ENCODE measurements at regions not wholly inside any gene's neighbourhood (a gene's known extent, or its start where the extent isn't known, plus 50 kb on each side); places are given as distances from the start of the nearest gene placed in this dataset.

GRCh38 chr7:106537119-106537518 is 123.8 kb downstream of the CCDC71L start:
- TF ChIP-seq CTCF (IDR thresholded peaks at IDR 0.05 in 2 of 3, conservative IDR thresholded peaks at IDR 0.05 in 1 of 3; ENCODE audit: borderline replicate concordance in 1 of 3, insufficient read depth in 1 of 3, low read depth in 2 of 3, low read length in 2 of 3) (no peak), FOSL1 (IDR thresholded peaks at IDR 0.05; ENCODE audit: low read depth) (no peak), POLR2A (IDR thresholded peaks at IDR 0.05; ENCODE audit: borderline replicate concordance, extremely low read depth, insufficient read depth, insufficient read length) (no peak), REST (IDR thresholded peaks at IDR 0.05; ENCODE audit: low read depth) (no peak), SIN3A (IDR thresholded peaks at IDR 0.05; ENCODE audit: low read depth) (no peak), CBX3 (IDR thresholded peaks at IDR 0.05; ENCODE audit: low read depth) (no peak), TCF7L2 (IDR thresholded peaks at IDR 0.05; ENCODE audit: borderline replicate concordance, extremely low read depth, insufficient read depth, insufficient read length) (no peak), POLR2AphosphoS5 (IDR thresholded peaks at IDR 0.05; ENCODE audit: low read depth, low read length) (no peak), EGR1 (IDR thresholded peaks at IDR 0.05; ENCODE audit: low read depth) (no peak), JUND (IDR thresholded peaks at IDR 0.05) (no peak), MAX (IDR thresholded peaks at IDR 0.05) (no peak)

Data from HCT116 (cell line).